ENCODE measurements at regions not wholly inside any gene's neighbourhood (a gene's known extent, or its start where the extent isn't known, plus 50 kb on each side); places are given as distances from the start of the nearest gene placed in this dataset.

DNA sequence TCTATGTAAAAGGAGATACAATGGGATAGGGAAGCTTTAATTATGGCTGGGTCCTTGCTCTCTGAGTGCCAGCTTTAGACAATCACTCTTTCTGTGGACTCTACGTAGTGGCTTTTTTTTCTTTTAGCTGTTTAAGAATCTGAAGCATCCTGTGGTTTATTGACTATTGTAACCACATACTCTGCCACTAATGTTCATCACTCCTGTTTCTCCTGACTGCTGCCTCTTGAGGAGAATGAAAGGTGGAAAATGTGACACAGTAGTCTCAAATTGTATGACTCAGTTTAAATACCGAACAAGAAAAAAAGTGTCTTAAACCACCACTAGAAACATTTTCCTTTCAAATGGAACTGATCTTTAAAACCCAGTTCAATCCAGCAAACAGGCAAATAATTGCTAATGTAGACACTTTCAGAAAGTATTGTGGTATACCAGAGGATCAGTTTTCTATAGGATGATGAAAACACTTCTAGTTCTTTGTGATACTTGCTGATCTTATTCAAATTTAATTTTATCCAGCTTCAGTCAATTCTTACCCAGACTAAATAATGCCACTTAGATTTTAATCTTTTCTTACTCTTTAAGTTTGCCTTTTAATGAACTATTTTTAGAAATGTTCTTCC is 302.7 kb upstream of the PMFBP1 start:
- H3K9me3 ChIP-seq (ENCODE audit: insufficient read depth in 2 of 2, low read depth in 1 of 2, low read length in 1 of 2), result no peaks in the 10 kb centered on the region
- H3K79me2 ChIP-seq (ENCODE audit: control insufficient read depth in 1 of 2, insufficient read depth in 2 of 2, low read length in 2 of 2), result no peaks in the 10 kb centered on the region
- H3K18ac ChIP-seq (ENCODE audit: extremely low read depth, low read length), result no peak overlapping the region
- H3K4me1 ChIP-seq (replicated peaks in 1 of 4; ENCODE audit: control insufficient read depth in 3 of 4, insufficient read depth in 4 of 4, low read length in 3 of 4), result no peaks in the 10 kb centered on the region
- H3K23ac ChIP-seq (ENCODE audit: insufficient read length), result no peak overlapping the region
- TF ChIP-seq CHD1 (IDR thresholded peaks at IDR 0.05; ENCODE audit: low read depth, low read length) (no peak), RFX5 (IDR thresholded peaks at IDR 0.05; ENCODE audit: borderline replicate concordance, low read depth, low read length) (no peak), NRF1 (IDR thresholded peaks at IDR 0.05; ENCODE audit: low read depth, low read length) (no peak), YY1 (IDR thresholded peaks at IDR 0.05; ENCODE audit: low read depth, low read length) (no peak), SIN3A (conservative IDR thresholded peaks at IDR 0.05 in 1 of 2, IDR thresholded peaks at IDR 0.05 in 1 of 2; ENCODE audit: low read depth in 1 of 2, low read length in 2 of 2) (no peak), CREB1 (IDR thresholded peaks at IDR 0.05) (no peak), RXRA (IDR thresholded peaks at IDR 0.05; ENCODE audit: insufficient read depth, low read depth, low read length) (no peak), ASH2L (IDR thresholded peaks at IDR 0.05; ENCODE audit: low read length) (no peak), SUZ12 (IDR thresholded peaks at IDR 0.05; ENCODE audit: low read length) (no peak), ATF3 (IDR thresholded peaks at IDR 0.05; ENCODE audit: insufficient read depth, low read depth, low read length) (no peak), CEBPB (IDR thresholded peaks at IDR 0.05; ENCODE audit: low read depth, low read length) (no peak), POLR2A (IDR thresholded peaks at IDR 0.05; ENCODE audit: control extremely low read depth in 1 of 2, low read depth in 2 of 2, low read length in 2 of 2) (no peak), SRF (IDR thresholded peaks at IDR 0.05; ENCODE audit: low read depth, low read length) (no peak)
- H4K5ac ChIP-seq (ENCODE audit: insufficient read length, low read depth, low read length), result no peak overlapping the region
- H3K4ac ChIP-seq (replicated peaks; ENCODE audit: insufficient read length, low read depth, low read length), result no peak overlapping the region
- H4K20me1 ChIP-seq (replicated peaks in 1 of 2; ENCODE audit: control insufficient read depth in 1 of 2, insufficient read depth in 2 of 2, low read length in 2 of 2), result no peaks in the 10 kb centered on the region
- no peak overlapping the region for H3K4me2 ChIP-seq (ENCODE audit: insufficient read depth in 1 of 2, low read depth in 2 of 2, low read length in 2 of 2)
- WGBS, 2 experiments (ENCODE audit: extremely low coverage in 1 of 2, insufficient coverage in 1 of 2, insufficient read length in 1 of 2, insufficient replicate concordance in 2 of 2, low coverage in 1 of 2, low lambda C conversion rate in 2 of 2, missing lambda C conversion rate in 1 of 2), result 94% methylated on average over 2 of the region's 2 CpGs; no CpG with 5 or more reads in 1 of the 2 experiments
- H2BK15ac ChIP-seq (ENCODE audit: low read length), result no peak overlapping the region
- ChIA-PET CTCF (ENCODE audit: partially characterized antibody) (interaction anchor here (0.6 to 2.4 kb wide), 6 partner anchors 9 to 455 kb away, joined by 3 to 6 read pairs (median 3); no protein-coding TSS in a partner anchor), POLR2A (ENCODE audit: partially characterized antibody) (interaction anchor here (0.6 kb wide), 1 partner anchor 10 kb away, joined by 3 read pairs; no protein-coding TSS in a partner anchor)
- H3K27me3 ChIP-seq (replicated peaks in 1 of 4; ENCODE audit: control insufficient read depth in 3 of 4, extremely low read depth in 1 of 4, insufficient read depth in 3 of 4, low read length in 3 of 4), result no peaks in the 10 kb centered on the region
- no peak overlapping the region for H2BK20ac ChIP-seq (ENCODE audit: low read length)
- no peak overlapping the region for H3K27ac ChIP-seq (ENCODE audit: low read depth, low read length)
- H3K4me3 ChIP-seq (ENCODE audit: extremely low read depth in 1 of 4, insufficient read depth in 2 of 4, low read depth in 3 of 4, low read length in 4 of 4), result no peak overlapping the region
- no peak overlapping the region for H3K9ac ChIP-seq (replicated peaks in 1 of 4; ENCODE audit: extremely low read depth in 1 of 4, low read depth in 3 of 4, low read length in 3 of 4)
- H3K79me1 ChIP-seq (ENCODE audit: low read depth, low read length), result no peaks in the 10 kb centered on the region
- H3K23me2 ChIP-seq (ENCODE audit: low read depth, low read length), result no peaks in the 10 kb centered on the region; the same call in 1 of the 2 replicates
- H2BK120ac ChIP-seq (replicated peaks; ENCODE audit: low read depth, low read length), result no peak overlapping the region
- FAIRE-seq (no peak), DNase-seq (ENCODE audit: low read depth in 1 of 2, low spot score in 2 of 2) (no peak)
- no peak overlapping the region for H4K8ac ChIP-seq (ENCODE audit: extremely low read depth, insufficient read depth, low read length)
- H2BK5ac ChIP-seq (ENCODE audit: low read depth, low read length), result no peak overlapping the region
- H2BK12ac ChIP-seq (ENCODE audit: low read depth, low read length), result no peak overlapping the region
- no peak overlapping the region for H2AFZ ChIP-seq (ENCODE audit: low read length)
- H3K56ac ChIP-seq (replicated peaks; ENCODE audit: insufficient read length, low read depth, low read length), result no peak overlapping the region
- no peak overlapping the region for H4K91ac ChIP-seq (replicated peaks; ENCODE audit: insufficient read length, low read length)
- no peaks in the 10 kb centered on the region for H3K36me3 ChIP-seq (ENCODE audit: control insufficient read depth in 2 of 4, insufficient read depth in 4 of 4, low read length in 3 of 4)
- no peak overlapping the region for H3K14ac ChIP-seq (ENCODE audit: insufficient read length)
- no peak overlapping the region for H2AK5ac ChIP-seq (ENCODE audit: low read depth, low read length)
